CD14-positive monocyte (primary cell): ENCODE measurements at regions not wholly inside any gene's neighbourhood (a gene's known extent, or its start where the extent isn't known, plus 50 kb on each side); places are given as distances from the start of the nearest gene placed in this dataset.
"Not testable (repeated sequence)": the region's sequence is repeated elsewhere in the genome, so short reads cannot be mapped to it uniquely, and the experiment has no call there.

Experiments
- DNase-seq, 3 donors: peaks; one replicate each; pipeline ENCODE4 v3.0.0-alpha.2; 2011 to 2022
- H2AFZ ChIP-seq: 2 replicates; pipeline ENCODE4 v1.6.0; 2012; ENCODE audit warnings: mild to moderate bottlenecking, low read depth, low read length, inconsistent platforms; ENCODE audit not compliant: insufficient read depth, poor library complexity, severe bottlenecking
- H3K27ac ChIP-seq, 2 donors: 1 replicate in 1 of 2; 2 replicates in 1 of 2; pipeline ENCODE4 v1.5.1; 2012 to 2013; ENCODE audit warnings: low read length in 2 of 2, control low read depth in 1 of 2, inconsistent platforms in 1 of 2, low read depth in 1 of 2, mild to moderate bottlenecking in 1 of 2
- H3K27me3 ChIP-seq, 2 donors: one replicate each; pipeline versions ENCODE4 v1.6.0 to v1.6.1; 2011 to 2013; ENCODE audit warnings: low read length in 2 of 2; ENCODE audit not compliant: control insufficient read depth in 2 of 2, insufficient read depth in 2 of 2
- H3K36me3 ChIP-seq, 2 donors: replicated peaks in 1 of 2; 1 replicate in 1 of 2; 2 replicates in 1 of 2; pipeline versions ENCODE4 v1.5.1 to v1.6.1; 2012 to 2013; ENCODE audit warnings: low read length in 2 of 2, control low read depth in 1 of 2, inconsistent platforms in 1 of 2, mild to moderate bottlenecking in 1 of 2; ENCODE audit not compliant: insufficient read depth in 2 of 2, control insufficient read depth in 1 of 2
- H3K4me1 ChIP-seq, 2 donors: 1 replicate in 1 of 2; 2 replicates in 1 of 2; pipeline versions ENCODE4 v1.5.1 to v1.6.1; 2012 to 2013; ENCODE audit warnings: low read length in 2 of 2, control low read depth in 1 of 2, inconsistent platforms in 1 of 2, mild to moderate bottlenecking in 1 of 2, moderate library complexity in 1 of 2; ENCODE audit not compliant: insufficient read depth in 2 of 2, control insufficient read depth in 1 of 2
- H3K4me2 ChIP-seq: replicated peaks from 2 replicates; pipeline ENCODE3; 2012; ENCODE audit warnings: low read length, moderate library complexity, mild to moderate bottlenecking; ENCODE audit not compliant: poor library complexity, severe bottlenecking; ENCODE audit errors: extremely low read depth
- H3K4me3 ChIP-seq, 3 experiments: fragments of 200-600 bp in 1 of 3; sonication (generic) in 1 of 3; replicated peaks in 1 of 3; 1 replicate in 2 of 3; 2 replicates in 1 of 3; pipeline ENCODE4 v1.5.1; 2011 to 2013; ENCODE audit warnings: low read length in 3 of 3, mild to moderate bottlenecking in 3 of 3, control low read depth in 2 of 3, low read depth in 2 of 3, inconsistent platforms in 1 of 3, moderate library complexity in 1 of 3
- H3K79me2 ChIP-seq: 2 replicates; pipeline ENCODE4 v1.6.0; 2012; ENCODE audit warnings: mild to moderate bottlenecking, control low read depth, inconsistent platforms, low read length, moderate library complexity; ENCODE audit not compliant: insufficient read depth
- H3K9ac ChIP-seq: 2 replicates; pipeline ENCODE4 v1.6.0; 2017; ENCODE audit warnings: low read length, mild to moderate bottlenecking; ENCODE audit not compliant: insufficient read depth, poor library complexity, severe bottlenecking
- H3K9me3 ChIP-seq, 2 donors: replicated peaks in 1 of 2; 1 replicate in 1 of 2; 2 replicates in 1 of 2; pipeline versions ENCODE4 v1.5.1 to v1.6.1; 2012 to 2013; ENCODE audit warnings: low read length in 2 of 2, control low read depth in 1 of 2; ENCODE audit not compliant: control insufficient read depth in 1 of 2, insufficient read depth in 1 of 2
- H4K20me1 ChIP-seq: 2 replicates; pipeline ENCODE4 v1.6.0; 2012; ENCODE audit warnings: mild to moderate bottlenecking, low read length, control low read depth, moderate library complexity; ENCODE audit not compliant: insufficient read depth
- H3K27ac Mint-ChIP-seq, 7 donors: one replicate each; pipeline ENCODE4 v1.8.0; 2020; ENCODE audit warnings: mild to moderate bottlenecking in 7 of 7, mixed read lengths in 7 of 7, moderate library complexity in 6 of 7, inconsistent platforms in 2 of 7
- H3K27me3 Mint-ChIP-seq, 3 donors: one replicate each; pipeline ENCODE4 v1.8.0; 2021 to 2022; ENCODE audit warnings: low read depth in 3 of 3, mild to moderate bottlenecking in 3 of 3, mixed read lengths in 3 of 3, moderate library complexity in 3 of 3, inconsistent platforms in 1 of 3
- H3K36me3 Mint-ChIP-seq, 2 donors: one replicate each; pipeline ENCODE4 v1.8.0; 2020; ENCODE audit warnings: mixed read lengths in 2 of 2, inconsistent platforms in 1 of 2, mild to moderate bottlenecking in 1 of 2
- H3K4me1 Mint-ChIP-seq: one replicate; pipeline ENCODE4 v1.8.0; 2020; ENCODE audit warnings: mild to moderate bottlenecking, mixed read lengths
- H3K4me3 Mint-ChIP-seq, 2 donors: one replicate each; pipeline ENCODE4 v1.8.0; 2020; ENCODE audit warnings: mild to moderate bottlenecking in 2 of 2, mixed read lengths in 2 of 2, moderate library complexity in 1 of 2
- H3K9me3 Mint-ChIP-seq, 7 donors: one replicate each; pipeline ENCODE4 v1.8.0; 2020 to 2022; ENCODE audit warnings: mixed read lengths in 7 of 7, mild to moderate bottlenecking in 6 of 7, moderate library complexity in 6 of 7, inconsistent platforms in 2 of 7
- WGBS: methylation state at CpG from one replicate; pipeline ENCODE4 v1.1.5; 2013; ENCODE audit warnings: missing lambda C conversion rate; ENCODE audit not compliant: insufficient coverage; 5-methylcytosine and 5-hydroxymethylcytosine counted together
- intact Hi-C, 2 donors: fragments of 100-400 bp; cut with micrococcal nuclease; formaldehyde crosslinking; loops; one replicate each; pipeline versions ENCODE4 v1.15.0 to v1.15.1; 2023

DNA sequence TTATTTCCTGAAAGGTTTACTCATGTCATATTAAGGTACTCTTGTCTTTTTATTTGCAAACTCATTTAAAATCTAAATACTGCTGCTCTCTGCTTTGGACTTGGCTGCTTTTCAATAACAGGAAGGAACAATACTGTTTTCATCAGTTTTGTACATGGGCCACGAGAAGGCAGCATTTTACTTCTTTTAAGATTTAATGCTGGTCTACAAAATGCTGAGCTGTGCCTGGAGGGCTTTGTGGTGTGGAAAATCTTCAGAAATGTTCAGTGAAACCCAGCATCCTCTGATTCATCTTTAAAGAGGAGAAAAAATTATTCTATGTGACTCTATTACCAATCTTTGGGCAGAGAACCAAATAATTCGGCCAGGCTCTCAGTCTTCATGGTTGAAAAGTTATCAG lies 155.9 kb downstream of the POTEB3 start:
- H3K4me1 Mint-ChIP-seq, H2AFZ ChIP-seq, H3K79me2 ChIP-seq, H3K4me1 ChIP-seq, H3K4me3 ChIP-seq, H3K27me3 Mint-ChIP-seq, H3K4me2 ChIP-seq, H3K27me3 ChIP-seq, DNase-seq, H3K27ac ChIP-seq, H3K9me3 Mint-ChIP-seq, H3K36me3 ChIP-seq, H3K9me3 ChIP-seq, intact Hi-C loops, H3K4me3 Mint-ChIP-seq, H3K36me3 Mint-ChIP-seq, H3K27ac Mint-ChIP-seq, H4K20me1 ChIP-seq, H3K9ac ChIP-seq: not testable (repeated sequence)
- no CpG with 5 or more reads among the region's 2 CpGs for WGBS

DNA sequence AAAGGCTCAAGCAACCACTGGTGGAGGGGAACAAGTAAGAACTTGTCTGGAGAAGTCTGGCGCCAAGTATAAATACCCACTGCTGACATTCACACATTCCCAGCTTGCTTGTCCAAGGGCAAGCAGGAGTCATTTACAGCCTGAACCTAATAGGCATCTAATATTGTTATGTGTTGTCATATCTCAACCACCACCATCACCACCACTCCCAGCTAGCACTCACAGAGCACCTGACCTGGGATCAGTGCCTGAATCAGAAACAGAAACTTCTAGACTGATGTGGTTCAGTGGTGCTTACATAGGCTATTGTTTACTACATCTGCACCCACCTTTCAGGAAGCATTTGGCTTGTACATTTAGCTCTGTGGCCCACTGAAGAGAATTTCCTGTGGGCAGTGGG lies 157.1 kb downstream of the POTEB3 start:
- H3K9me3 ChIP-seq, intact Hi-C loops, H3K4me1 ChIP-seq, H3K9me3 Mint-ChIP-seq, H3K27me3 Mint-ChIP-seq, H3K27ac Mint-ChIP-seq, H3K36me3 Mint-ChIP-seq, H2AFZ ChIP-seq, H3K27ac ChIP-seq, H3K9ac ChIP-seq, H3K4me3 ChIP-seq, H3K79me2 ChIP-seq, H4K20me1 ChIP-seq, H3K36me3 ChIP-seq, H3K4me3 Mint-ChIP-seq, H3K4me1 Mint-ChIP-seq, DNase-seq, H3K27me3 ChIP-seq, H3K4me2 ChIP-seq: not testable (repeated sequence)
- no CpG with 5 or more reads among the region's 1 CpG for WGBS

DNA sequence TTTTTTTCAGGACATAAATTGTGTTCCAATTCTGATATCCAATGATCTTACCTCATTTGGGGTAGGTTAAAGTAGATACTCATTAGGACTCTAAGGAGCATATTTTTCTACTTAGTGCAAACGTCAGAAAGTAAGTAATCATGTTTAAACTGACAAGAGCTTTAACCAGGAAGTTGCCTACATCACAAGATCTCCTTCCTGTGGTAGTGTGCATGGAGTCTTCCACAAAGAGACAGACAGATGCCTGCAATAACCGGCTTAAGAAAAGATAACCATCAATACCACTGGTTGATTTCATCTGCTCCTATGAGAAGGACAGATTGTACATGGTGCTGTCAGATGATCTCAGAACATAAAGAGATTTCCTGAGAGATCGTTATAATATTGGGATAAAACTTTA lies 160.0 kb downstream of the POTEB3 start:
- H3K4me3 Mint-ChIP-seq, H3K27ac Mint-ChIP-seq, H3K4me3 ChIP-seq, H3K27me3 Mint-ChIP-seq, H3K9me3 ChIP-seq, H3K9me3 Mint-ChIP-seq, H3K36me3 Mint-ChIP-seq, H3K36me3 ChIP-seq, intact Hi-C loops, H3K79me2 ChIP-seq, H3K9ac ChIP-seq, DNase-seq, H3K4me2 ChIP-seq, H3K4me1 Mint-ChIP-seq, H3K27me3 ChIP-seq, H3K27ac ChIP-seq, H3K4me1 ChIP-seq, H4K20me1 ChIP-seq, H2AFZ ChIP-seq: not testable (repeated sequence)
- WGBS = no CpG with 5 or more reads among the region's 3 CpGs

DNA sequence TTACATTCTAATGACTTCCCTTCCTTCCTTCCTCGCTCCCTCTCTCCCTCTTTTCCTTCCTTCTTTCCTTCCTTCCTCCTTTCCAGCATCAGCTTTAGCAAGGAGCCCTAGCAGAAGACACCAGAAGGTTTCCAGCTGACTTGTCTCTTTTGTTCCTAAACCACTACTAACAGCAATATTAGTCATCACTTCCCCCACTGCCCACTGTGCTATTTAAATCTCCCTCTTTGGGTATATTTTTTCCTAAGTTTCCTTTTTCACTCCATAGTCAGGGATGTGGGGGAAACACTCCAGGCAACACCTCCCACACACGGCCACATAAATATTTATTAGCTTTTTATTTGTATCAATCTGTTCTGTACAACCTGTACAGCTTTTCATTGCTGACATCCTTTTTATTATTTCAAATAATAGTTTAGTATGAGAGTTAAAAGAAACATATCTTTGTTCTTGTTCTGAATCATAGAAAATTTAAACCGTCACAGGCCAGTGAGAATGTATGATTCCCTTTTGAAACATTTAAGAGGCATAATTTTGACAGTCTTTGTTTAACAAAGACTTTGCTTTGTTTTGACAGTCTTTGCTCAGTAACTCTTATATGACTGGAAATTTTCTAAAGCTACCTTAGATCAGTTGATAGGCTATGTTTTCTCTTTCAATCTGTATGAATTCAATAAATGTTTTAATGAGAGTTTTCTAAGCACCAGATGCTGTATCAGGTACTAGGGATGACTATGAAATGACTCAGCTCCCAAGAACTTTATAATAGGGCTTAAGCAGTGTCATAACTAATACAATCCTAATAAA lies 167.9 kb downstream of the POTEB3 start:
- H3K4me3 ChIP-seq, H3K9ac ChIP-seq, H3K36me3 Mint-ChIP-seq, H3K9me3 Mint-ChIP-seq, intact Hi-C loops, H3K79me2 ChIP-seq, H3K27ac ChIP-seq, H2AFZ ChIP-seq, H4K20me1 ChIP-seq, H3K36me3 ChIP-seq, H3K27me3 ChIP-seq, H3K4me2 ChIP-seq, H3K9me3 ChIP-seq, H3K27me3 Mint-ChIP-seq: not testable (repeated sequence)
- peak in 1 of 3 donors; percentile 81 for DNase-seq
- 35% methylated on average over 2 of the region's 3 CpGs for WGBS
- peaks cover 34% of the 10 kb centered on the region for H3K4me1 Mint-ChIP-seq
- H3K4me1 ChIP-seq = peaks cover 22 to 32% of the 10 kb centered on the region in 2 donors
- peak overlapping the region in 1 of 2 donors; percentile 28 for H3K4me3 Mint-ChIP-seq
- H3K27ac Mint-ChIP-seq = peak overlapping the region in 5 of 7 donors; percentile 1 to 33 (median 3)
